ENCODE measurements at regions not wholly inside any gene's neighbourhood (a gene's known extent, or its start where the extent isn't known, plus 50 kb on each side); places are given as distances from the start of the nearest gene placed in this dataset.

GRCh38 chr4:107423677-107424405, 296.2 kb downstream of the PAPSS1 start:
- Histone ChIP-seq H3K79me2 (ENCODE audit: insufficient read depth, low read length) (no peaks in the 10 kb centered on the region), H2AFZ (ENCODE audit: low read depth, low read length, poor library complexity, severe bottlenecking) (no peak overlapping the region), H3K9ac (ENCODE audit: low read length) (no peak overlapping the region), H3K36me3 (ENCODE audit: control insufficient read depth in 1 of 2, insufficient read depth in 2 of 2, low read length in 2 of 2) (no peaks in the 10 kb centered on the region), H3K27ac (ENCODE audit: low read depth, low read length) (no peak overlapping the region), H3K27me3 (ENCODE audit: insufficient read depth, low read length) (no peaks in the 10 kb centered on the region), H3K4me3 (replicated peaks in 1 of 2; ENCODE audit: low read depth in 1 of 2, low read length in 2 of 2) (no peak overlapping the region), H3K9me2 (ENCODE audit: insufficient read depth) (no peaks in the 10 kb centered on the region), H3K4me2 (ENCODE audit: low read length) (no peak overlapping the region), H3K9me3 (ENCODE audit: control insufficient read depth in 1 of 2, insufficient read depth in 1 of 2, low read depth in 1 of 2, low read length in 2 of 2) (no peaks in the 10 kb centered on the region), H4K20me1 (ENCODE audit: insufficient read depth) (no peaks in the 10 kb centered on the region), H3K4me1 (ENCODE audit: control insufficient read depth in 1 of 2, insufficient read depth in 2 of 2, low read length in 2 of 2) (peaks cover 0 to 10% of the 10 kb centered on the region in 2 experiments; a peak in 2 of 4 replicates)
- POLR2A ChIA-PET, result no interaction called here
- ATAC-seq (no peak), DNase-seq (ENCODE audit: low read depth, low spot score) (no peak)
- RAD21 ChIA-PET (ENCODE audit: low non-redundant PET in 1 of 2, low total read pairs in 2 of 2, uncharacterized antibody in 2 of 2, unreplicated experiment in 2 of 2), result no interaction called here
- CTCF ChIA-PET, result no interaction called here
- intact Hi-C loops (cut with micrococcal nuclease), result no loop called here
- BruUV-seq (replicated peaks), result no TSS peak
- TF ChIP-seq MAX (IDR thresholded peaks at IDR 0.05) (no peak), ZNF274 (IDR thresholded peaks at IDR 0.05; ENCODE audit: low read depth, low read length) (no peak), EZH2phosphoT487 (IDR thresholded peaks at IDR 0.05; ENCODE audit: borderline replicate concordance) (no peak), RAD21 (IDR thresholded peaks at IDR 0.05; ENCODE audit: low read depth) (no peak), ATF3 (IDR thresholded peaks at IDR 0.05) (no peak), CEBPB (IDR thresholded peaks at IDR 0.05; ENCODE audit: low read depth) (no peak), POLR2A (IDR thresholded peaks at IDR 0.05; ENCODE audit: borderline replicate concordance, extremely low read depth, insufficient read depth, insufficient read length) (no peak), ELF1 (IDR thresholded peaks at IDR 0.05; ENCODE audit: borderline replicate concordance, low read depth) (no peak), FOSL1 (IDR thresholded peaks at IDR 0.05; ENCODE audit: low read depth) (no peak), SRF (IDR thresholded peaks at IDR 0.05; ENCODE audit: low read depth) (no peak), JUND (IDR thresholded peaks at IDR 0.05) (no peak), CTCF (IDR thresholded peaks at IDR 0.05 in 2 of 3, conservative IDR thresholded peaks at IDR 0.05 in 1 of 3; ENCODE audit: borderline replicate concordance in 1 of 3, insufficient read depth in 1 of 3, low read depth in 2 of 3, low read length in 2 of 3) (no peak), SIN3A (IDR thresholded peaks at IDR 0.05; ENCODE audit: low read depth) (no peak), YY1 (IDR thresholded peaks at IDR 0.05; ENCODE audit: extremely low read depth, insufficient replicate concordance, low read depth, low read length) (no peak), EGR1 (IDR thresholded peaks at IDR 0.05; ENCODE audit: low read depth) (no peak), EZH2 (IDR thresholded peaks at IDR 0.05) (no peak)
- TF ChIP-seq, protein P1, sequence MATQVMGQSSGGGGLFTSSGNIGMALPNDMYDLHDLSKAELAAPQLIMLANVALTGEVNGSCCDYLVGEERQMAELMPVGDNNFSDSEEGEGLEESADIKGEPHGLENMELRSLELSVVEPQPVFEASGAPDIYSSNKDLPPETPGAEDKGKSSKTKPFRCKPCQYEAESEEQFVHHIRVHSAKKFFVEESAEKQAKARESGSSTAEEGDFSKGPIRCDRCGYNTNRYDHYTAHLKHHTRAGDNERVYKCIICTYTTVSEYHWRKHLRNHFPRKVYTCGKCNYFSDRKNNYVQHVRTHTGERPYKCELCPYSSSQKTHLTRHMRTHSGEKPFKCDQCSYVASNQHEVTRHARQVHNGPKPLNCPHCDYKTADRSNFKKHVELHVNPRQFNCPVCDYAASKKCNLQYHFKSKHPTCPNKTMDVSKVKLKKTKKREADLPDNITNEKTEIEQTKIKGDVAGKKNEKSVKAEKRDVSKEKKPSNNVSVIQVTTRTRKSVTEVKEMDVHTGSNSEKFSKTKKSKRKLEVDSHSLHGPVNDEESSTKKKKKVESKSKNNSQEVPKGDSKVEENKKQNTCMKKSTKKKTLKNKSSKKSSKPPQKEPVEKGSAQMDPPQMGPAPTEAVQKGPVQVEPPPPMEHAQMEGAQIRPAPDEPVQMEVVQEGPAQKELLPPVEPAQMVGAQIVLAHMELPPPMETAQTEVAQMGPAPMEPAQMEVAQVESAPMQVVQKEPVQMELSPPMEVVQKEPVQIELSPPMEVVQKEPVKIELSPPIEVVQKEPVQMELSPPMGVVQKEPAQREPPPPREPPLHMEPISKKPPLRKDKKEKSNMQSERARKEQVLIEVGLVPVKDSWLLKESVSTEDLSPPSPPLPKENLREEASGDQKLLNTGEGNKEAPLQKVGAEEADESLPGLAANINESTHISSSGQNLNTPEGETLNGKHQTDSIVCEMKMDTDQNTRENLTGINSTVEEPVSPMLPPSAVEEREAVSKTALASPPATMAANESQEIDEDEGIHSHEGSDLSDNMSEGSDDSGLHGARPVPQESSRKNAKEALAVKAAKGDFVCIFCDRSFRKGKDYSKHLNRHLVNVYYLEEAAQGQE (IDR thresholded peaks at IDR 0.05; ENCODE audit: low read depth), result no peak
- TF ChIP-seq, protein P2, sequence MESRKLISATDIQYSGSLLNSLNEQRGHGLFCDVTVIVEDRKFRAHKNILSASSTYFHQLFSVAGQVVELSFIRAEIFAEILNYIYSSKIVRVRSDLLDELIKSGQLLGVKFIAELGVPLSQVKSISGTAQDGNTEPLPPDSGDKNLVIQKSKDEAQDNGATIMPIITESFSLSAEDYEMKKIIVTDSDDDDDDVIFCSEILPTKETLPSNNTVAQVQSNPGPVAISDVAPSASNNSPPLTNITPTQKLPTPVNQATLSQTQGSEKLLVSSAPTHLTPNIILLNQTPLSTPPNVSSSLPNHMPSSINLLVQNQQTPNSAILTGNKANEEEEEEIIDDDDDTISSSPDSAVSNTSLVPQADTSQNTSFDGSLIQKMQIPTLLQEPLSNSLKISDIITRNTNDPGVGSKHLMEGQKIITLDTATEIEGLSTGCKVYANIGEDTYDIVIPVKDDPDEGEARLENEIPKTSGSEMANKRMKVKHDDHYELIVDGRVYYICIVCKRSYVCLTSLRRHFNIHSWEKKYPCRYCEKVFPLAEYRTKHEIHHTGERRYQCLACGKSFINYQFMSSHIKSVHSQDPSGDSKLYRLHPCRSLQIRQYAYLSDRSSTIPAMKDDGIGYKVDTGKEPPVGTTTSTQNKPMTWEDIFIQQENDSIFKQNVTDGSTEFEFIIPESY (IDR thresholded peaks at IDR 0.05; ENCODE audit: extremely low read depth, insufficient replicate concordance, low read length), result no peak
